ENCODE measurements at regions not wholly inside any gene's neighbourhood (a gene's known extent, or its start where the extent isn't known, plus 50 kb on each side); places are given as distances from the start of the nearest gene placed in this dataset.

DNA sequence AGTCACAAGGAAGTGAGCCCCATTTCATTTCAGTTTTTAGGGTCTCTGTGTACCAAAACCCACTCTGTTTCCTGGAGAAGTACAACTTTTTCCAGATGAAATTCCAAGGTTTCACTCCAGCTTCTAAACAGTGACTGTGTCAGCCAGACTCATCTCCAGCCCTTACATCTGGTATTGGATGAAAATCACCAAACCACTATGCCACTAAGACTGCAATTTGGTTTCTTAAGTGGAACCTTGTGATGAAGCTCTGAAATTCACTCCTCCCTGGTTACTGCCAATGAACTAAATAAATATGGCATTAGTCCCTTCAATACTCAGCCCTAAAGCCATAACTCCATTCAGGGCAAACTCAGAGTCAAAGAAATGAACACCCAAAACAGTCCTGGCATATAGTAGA, 211.2 kb upstream of the DAPK1 start:
- TF ChIP-seq, protein P1, sequence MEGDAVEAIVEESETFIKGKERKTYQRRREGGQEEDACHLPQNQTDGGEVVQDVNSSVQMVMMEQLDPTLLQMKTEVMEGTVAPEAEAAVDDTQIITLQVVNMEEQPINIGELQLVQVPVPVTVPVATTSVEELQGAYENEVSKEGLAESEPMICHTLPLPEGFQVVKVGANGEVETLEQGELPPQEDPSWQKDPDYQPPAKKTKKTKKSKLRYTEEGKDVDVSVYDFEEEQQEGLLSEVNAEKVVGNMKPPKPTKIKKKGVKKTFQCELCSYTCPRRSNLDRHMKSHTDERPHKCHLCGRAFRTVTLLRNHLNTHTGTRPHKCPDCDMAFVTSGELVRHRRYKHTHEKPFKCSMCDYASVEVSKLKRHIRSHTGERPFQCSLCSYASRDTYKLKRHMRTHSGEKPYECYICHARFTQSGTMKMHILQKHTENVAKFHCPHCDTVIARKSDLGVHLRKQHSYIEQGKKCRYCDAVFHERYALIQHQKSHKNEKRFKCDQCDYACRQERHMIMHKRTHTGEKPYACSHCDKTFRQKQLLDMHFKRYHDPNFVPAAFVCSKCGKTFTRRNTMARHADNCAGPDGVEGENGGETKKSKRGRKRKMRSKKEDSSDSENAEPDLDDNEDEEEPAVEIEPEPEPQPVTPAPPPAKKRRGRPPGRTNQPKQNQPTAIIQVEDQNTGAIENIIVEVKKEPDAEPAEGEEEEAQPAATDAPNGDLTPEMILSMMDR (IDR thresholded peaks at IDR 0.05): no peak
- TF ChIP-seq EP300 (IDR thresholded peaks at IDR 0.05): no peak
- no peak for TF ChIP-seq POLR2AphosphoS5 (IDR thresholded peaks at IDR 0.05)
- no peak for TF ChIP-seq POLR2A (IDR thresholded peaks at IDR 0.05)

Data from stomach (tissue), 4 donors.